Keratinocyte (primary cell): ENCODE measurements at regions not wholly inside any gene's neighbourhood (a gene's known extent, or its start where the extent isn't known, plus 50 kb on each side); places are given as distances from the start of the nearest gene placed in this dataset.

ENCODE experiments used
- DNase-seq: peaks from one replicate; pipeline ENCODE4 v3.0.0-alpha.2; 2011; ENCODE audit warnings: low read depth, missing footprints, low spot score
- FAIRE-seq: peaks from 2 replicates; lab custom pipeline; 2011; peaks lifted over from hg19 to GRCh38; lab: Jason Lieb, UNC
- H2AFZ ChIP-seq: 2 replicates; pipeline ENCODE4 v1.6.0; 2012; ENCODE audit warnings: low read length, control low read depth, inconsistent platforms; ENCODE audit not compliant: control insufficient read depth
- H3K27ac ChIP-seq: 2 replicates; pipeline ENCODE4 v1.5.1; 2011; ENCODE audit warnings: low read length; ENCODE audit not compliant: control insufficient read depth, insufficient read depth
- H3K27me3 ChIP-seq: 3 replicates; pipeline ENCODE4 v1.6.0; 2011; ENCODE audit warnings: low read length; ENCODE audit not compliant: control insufficient read depth, insufficient read depth; ENCODE audit errors: extremely low read depth
- H3K36me3 ChIP-seq, 2 experiments: 2 replicates in 1 of 2; 3 replicates in 1 of 2; pipeline ENCODE4 v1.5.1; 2011; ENCODE audit warnings: low read length in 2 of 2, mild to moderate bottlenecking in 1 of 2; ENCODE audit not compliant: control insufficient read depth in 2 of 2, insufficient read depth in 2 of 2; ENCODE audit errors: extremely low read depth in 1 of 2
- H3K4me1 ChIP-seq: 3 replicates; pipeline ENCODE4 v1.5.1; 2011; ENCODE audit warnings: low read length; ENCODE audit not compliant: control insufficient read depth, insufficient read depth; ENCODE audit errors: extremely low read depth
- H3K4me2 ChIP-seq: 3 replicates; pipeline ENCODE4 v1.6.0; 2011; ENCODE audit warnings: low read depth, low read length; ENCODE audit not compliant: control insufficient read depth, insufficient read depth; ENCODE audit errors: extremely low read depth
- H3K4me3 ChIP-seq, 3 experiments: fragments of 200-600 bp in 1 of 3; sonication (generic) in 1 of 3; 2 replicates in 2 of 3; 3 replicates in 1 of 3; pipeline ENCODE4 v1.5.1; 2011 to 2016; ENCODE audit warnings: low read length in 3 of 3, mild to moderate bottlenecking in 3 of 3, control low read depth in 2 of 3, inconsistent platforms in 1 of 3, low read depth in 1 of 3, mixed read lengths in 1 of 3, mixed run types in 1 of 3, moderate library complexity in 1 of 3; ENCODE audit not compliant: control insufficient read depth in 2 of 3, insufficient read depth in 2 of 3; ENCODE audit errors: extremely low read depth in 1 of 3
- H3K79me2 ChIP-seq: 2 replicates; pipeline ENCODE4 v1.6.0; 2012; ENCODE audit warnings: low read length; ENCODE audit not compliant: control insufficient read depth, insufficient read depth
- H3K9ac ChIP-seq: 3 replicates; pipeline ENCODE4 v1.6.0; 2011; ENCODE audit warnings: low read length; ENCODE audit not compliant: control insufficient read depth, insufficient read depth; ENCODE audit errors: extremely low read depth
- H3K9me1 ChIP-seq: 3 replicates; pipeline ENCODE4 v1.6.0; 2011; ENCODE audit warnings: low read length; ENCODE audit not compliant: control insufficient read depth, insufficient read depth; ENCODE audit errors: extremely low read depth
- H3K9me3 ChIP-seq: 2 replicates; pipeline ENCODE4 v1.5.1; 2012; ENCODE audit warnings: low read depth, low read length; ENCODE audit not compliant: control insufficient read depth
- H4K20me1 ChIP-seq: 3 replicates; pipeline ENCODE4 v1.6.0; 2011; ENCODE audit warnings: low read length; ENCODE audit not compliant: control insufficient read depth, insufficient read depth; ENCODE audit errors: extremely low read depth
- EZH2 ChIP-seq: IDR thresholded peaks from one replicate; pipeline ENCODE4 v1.6.1; 2012; ENCODE audit warnings: inconsistent platforms, mild to moderate bottlenecking, low read length, moderate library complexity
- dilution Hi-C: fragments of 300-500 bp; cut with MboI; formaldehyde crosslinking; loops from one replicate; pipeline ENCODE4 v1.7.0; 2020; ENCODE audit warnings: low sequenced_read_pairs; ENCODE audit not compliant: extremely low pct_ligation_motif_present
- TF ChIP-seq, protein P1 (sequence below), 3 experiments: IDR thresholded peaks in 1 of 3; conservative IDR thresholded peaks in 1 of 3; optimal IDR thresholded peaks in 1 of 3; 2 replicates in 2 of 3; 3 replicates in 1 of 3; pipeline versions ENCODE3 to v1.5.1; 2011; ENCODE audit warnings: low read length in 3 of 3, mild to moderate bottlenecking in 3 of 3, moderate library complexity in 2 of 3, control low read depth in 1 of 3, inconsistent platforms in 1 of 3; ENCODE audit not compliant: insufficient read depth in 2 of 3; ENCODE audit errors: extremely low read depth in 1 of 3

- FAIRE-seq: no peak
- dilution Hi-C loops: no loop called here
- no peak overlapping the region for H3K9ac ChIP-seq
- no peak overlapping the region for H2AFZ ChIP-seq
- TF ChIP-seq, protein P1, sequence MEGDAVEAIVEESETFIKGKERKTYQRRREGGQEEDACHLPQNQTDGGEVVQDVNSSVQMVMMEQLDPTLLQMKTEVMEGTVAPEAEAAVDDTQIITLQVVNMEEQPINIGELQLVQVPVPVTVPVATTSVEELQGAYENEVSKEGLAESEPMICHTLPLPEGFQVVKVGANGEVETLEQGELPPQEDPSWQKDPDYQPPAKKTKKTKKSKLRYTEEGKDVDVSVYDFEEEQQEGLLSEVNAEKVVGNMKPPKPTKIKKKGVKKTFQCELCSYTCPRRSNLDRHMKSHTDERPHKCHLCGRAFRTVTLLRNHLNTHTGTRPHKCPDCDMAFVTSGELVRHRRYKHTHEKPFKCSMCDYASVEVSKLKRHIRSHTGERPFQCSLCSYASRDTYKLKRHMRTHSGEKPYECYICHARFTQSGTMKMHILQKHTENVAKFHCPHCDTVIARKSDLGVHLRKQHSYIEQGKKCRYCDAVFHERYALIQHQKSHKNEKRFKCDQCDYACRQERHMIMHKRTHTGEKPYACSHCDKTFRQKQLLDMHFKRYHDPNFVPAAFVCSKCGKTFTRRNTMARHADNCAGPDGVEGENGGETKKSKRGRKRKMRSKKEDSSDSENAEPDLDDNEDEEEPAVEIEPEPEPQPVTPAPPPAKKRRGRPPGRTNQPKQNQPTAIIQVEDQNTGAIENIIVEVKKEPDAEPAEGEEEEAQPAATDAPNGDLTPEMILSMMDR (optimal IDR thresholded peaks at IDR 0.05 in 1 of 3, IDR thresholded peaks at IDR 0.05 in 1 of 3, conservative IDR thresholded peaks at IDR 0.05 in 1 of 3; ENCODE audit: extremely low read depth in 1 of 3, insufficient read depth in 2 of 3, low read length in 3 of 3): no peak
- TF ChIP-seq EZH2: no peak
- no peaks in the 10 kb centered on the region for H3K4me1 ChIP-seq
- H3K36me3 ChIP-seq: no peaks in the 10 kb centered on the region
- H3K4me3 ChIP-seq: no peak overlapping the region
- H3K27me3 ChIP-seq: no peaks in the 10 kb centered on the region
- no peaks in the 10 kb centered on the region for H3K79me2 ChIP-seq
- H3K4me2 ChIP-seq: no peak overlapping the region
- no peaks in the 10 kb centered on the region for H3K9me1 ChIP-seq
- no peak for DNase-seq
- no peaks in the 10 kb centered on the region for H4K20me1 ChIP-seq
- H3K27ac ChIP-seq: no peak overlapping the region
- no peaks in the 10 kb centered on the region for H3K9me3 ChIP-seq
These were observed 298.5 kb downstream of the EN1 start for GRCh38 chr2:118548880-118549488.

- Histone ChIP-seq H3K9me1 (no peaks in the 10 kb centered on the region), H3K4me2 (no peak overlapping the region), H3K4me1 (no peaks in the 10 kb centered on the region), H3K4me3 (no peak overlapping the region), H3K27me3 (no peaks in the 10 kb centered on the region), H3K27ac (no peak overlapping the region), H3K79me2 (no peaks in the 10 kb centered on the region), H3K36me3 (no peaks in the 10 kb centered on the region), H3K9me3 (no peaks in the 10 kb centered on the region), H4K20me1 (no peaks in the 10 kb centered on the region), H2AFZ (no peak overlapping the region), H3K9ac (no peak overlapping the region)
- dilution Hi-C loops: no loop called here
- DNase-seq (no peak), FAIRE-seq (no peak)
- TF ChIP-seq, protein P1 (optimal IDR thresholded peaks at IDR 0.05 in 1 of 3, IDR thresholded peaks at IDR 0.05 in 1 of 3, conservative IDR thresholded peaks at IDR 0.05 in 1 of 3; ENCODE audit: extremely low read depth in 1 of 3, insufficient read depth in 2 of 3, low read length in 3 of 3): peak; percentile 49 to 56 (median 54)
- TF ChIP-seq EZH2: no peak
These were observed 308.2 kb downstream of the EN1 start for GRCh38 chr2:118539290-118539689.
